ENCODE measurements at regions not wholly inside any gene's neighbourhood (a gene's known extent, or its start where the extent isn't known, plus 50 kb on each side); places are given as distances from the start of the nearest gene placed in this dataset.

GRCh38 chr10:123408660-123409059 lies 254.5 kb downstream of the BUB3 start:
- DNase-seq (ENCODE audit: low read depth, low spot score): no peak

- no peak for DNase-seq (ENCODE audit: low read depth, low spot score)
These were observed 255.2 kb downstream of the BUB3 start for GRCh38 chr10:123409426-123409825.

- no peak for DNase-seq (ENCODE audit: low read depth, low spot score)
These were observed 255.7 kb downstream of the BUB3 start for GRCh38 chr10:123409884-123410283.

GRCh38 chr10:123413353-123413752 lies 252.8 kb upstream of the GPR26 start:
- DNase-seq (ENCODE audit: low read depth, low spot score): no peak

GRCh38 chr10:123415523-123415922 lies 250.6 kb upstream of the GPR26 start:
- no peak for DNase-seq (ENCODE audit: low read depth, low spot score)

GRCh38 chr10:123417414-123417813 lies 248.7 kb upstream of the GPR26 start:
- DNase-seq (ENCODE audit: low read depth, low spot score): no peak

- no peak for DNase-seq (ENCODE audit: low read depth, low spot score)
These were observed 244.7 kb upstream of the GPR26 start for GRCh38 chr10:123421461-123421860.

- no peak for DNase-seq (ENCODE audit: low read depth, low spot score)
These were observed 243.9 kb upstream of the GPR26 start for GRCh38 chr10:123422261-123422660.

GRCh38 chr10:123424537-123424936 lies 241.6 kb upstream of the GPR26 start:
- DNase-seq (ENCODE audit: low read depth, low spot score): no peak

- DNase-seq (ENCODE audit: low read depth, low spot score): no peak
These were observed 240.5 kb upstream of the GPR26 start for GRCh38 chr10:123425680-123426079.

- no peak for DNase-seq (ENCODE audit: low read depth, low spot score)
These were observed 238.9 kb upstream of the GPR26 start for GRCh38 chr10:123427165-123427786.

GRCh38 chr10:123428391-123428790 lies 237.8 kb upstream of the GPR26 start:
- no peak for DNase-seq (ENCODE audit: low read depth, low spot score)

- DNase-seq (ENCODE audit: low read depth, low spot score): peak; percentile 60
These were observed 236.4 kb upstream of the GPR26 start for GRCh38 chr10:123429706-123430221.

- no peak for DNase-seq (ENCODE audit: low read depth, low spot score)
These were observed 232.6 kb upstream of the GPR26 start for GRCh38 chr10:123433539-123433938.

GRCh38 chr10:123434435-123435039 lies 231.6 kb upstream of the GPR26 start:
- DNase-seq (ENCODE audit: low read depth, low spot score): no peak

- no peak for DNase-seq (ENCODE audit: low read depth, low spot score)
These were observed 223.3 kb upstream of the GPR26 start for GRCh38 chr10:123442901-123443300.

- DNase-seq (ENCODE audit: low read depth, low spot score): no peak
These were observed 222.2 kb upstream of the GPR26 start for GRCh38 chr10:123443924-123444323.

- no peak for DNase-seq (ENCODE audit: low read depth, low spot score)
These were observed 220.8 kb upstream of the GPR26 start for GRCh38 chr10:123445261-123445775.

- no peak for DNase-seq (ENCODE audit: low read depth, low spot score)
These were observed 219.6 kb upstream of the GPR26 start for GRCh38 chr10:123446449-123447156.

GRCh38 chr10:123449234-123449962 lies 216.8 kb upstream of the GPR26 start:
- no peak for DNase-seq (ENCODE audit: low read depth, low spot score)

- no peak for DNase-seq (ENCODE audit: low read depth, low spot score)
These were observed 215.1 kb upstream of the GPR26 start for GRCh38 chr10:123450956-123451605.
